ENCODE measurements at regions not wholly inside any gene's neighbourhood (a gene's known extent, or its start where the extent isn't known, plus 50 kb on each side); places are given as distances from the start of the nearest gene placed in this dataset.
A peak's percentile ranks its signal among the peaks of the same experiment; 100 is the strongest.

DNA sequence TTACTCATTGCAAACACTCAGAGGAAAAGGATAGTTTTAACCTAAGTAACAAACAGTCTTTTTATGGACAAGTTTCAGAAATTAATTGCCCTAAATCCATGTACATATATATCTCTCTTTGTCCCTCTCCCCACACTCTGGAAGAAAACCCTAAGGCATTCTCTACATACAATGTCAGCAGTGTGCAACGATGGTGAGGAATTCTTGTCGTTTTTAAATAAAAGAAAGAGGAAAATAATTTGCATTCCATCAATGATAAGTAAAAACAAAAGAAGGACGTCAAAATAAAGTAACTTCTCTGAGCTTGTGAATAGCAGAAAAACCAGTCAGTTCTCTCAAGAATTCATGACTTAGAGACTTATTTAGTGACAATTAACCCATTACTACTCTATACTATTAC is 550.5 kb upstream of the DIPK2B start:
- no peak overlapping the region for H3K4me3 ChIP-seq (ENCODE audit: control insufficient read depth, low read depth, low read length)
- TF ChIP-seq, protein P1, sequence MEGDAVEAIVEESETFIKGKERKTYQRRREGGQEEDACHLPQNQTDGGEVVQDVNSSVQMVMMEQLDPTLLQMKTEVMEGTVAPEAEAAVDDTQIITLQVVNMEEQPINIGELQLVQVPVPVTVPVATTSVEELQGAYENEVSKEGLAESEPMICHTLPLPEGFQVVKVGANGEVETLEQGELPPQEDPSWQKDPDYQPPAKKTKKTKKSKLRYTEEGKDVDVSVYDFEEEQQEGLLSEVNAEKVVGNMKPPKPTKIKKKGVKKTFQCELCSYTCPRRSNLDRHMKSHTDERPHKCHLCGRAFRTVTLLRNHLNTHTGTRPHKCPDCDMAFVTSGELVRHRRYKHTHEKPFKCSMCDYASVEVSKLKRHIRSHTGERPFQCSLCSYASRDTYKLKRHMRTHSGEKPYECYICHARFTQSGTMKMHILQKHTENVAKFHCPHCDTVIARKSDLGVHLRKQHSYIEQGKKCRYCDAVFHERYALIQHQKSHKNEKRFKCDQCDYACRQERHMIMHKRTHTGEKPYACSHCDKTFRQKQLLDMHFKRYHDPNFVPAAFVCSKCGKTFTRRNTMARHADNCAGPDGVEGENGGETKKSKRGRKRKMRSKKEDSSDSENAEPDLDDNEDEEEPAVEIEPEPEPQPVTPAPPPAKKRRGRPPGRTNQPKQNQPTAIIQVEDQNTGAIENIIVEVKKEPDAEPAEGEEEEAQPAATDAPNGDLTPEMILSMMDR (conservative IDR thresholded peaks at IDR 0.05; ENCODE audit: control insufficient read depth, insufficient read depth, low read depth, low read length), result no peak
- peak; percentile 4 for DNase-seq (ENCODE audit: low read depth)

GRCh38 chrX:45750639-45751038 is 550.0 kb upstream of the DIPK2B start:
- DNase-seq (ENCODE audit: low read depth), result peak; percentile 19
- no peak overlapping the region for H3K4me3 ChIP-seq (ENCODE audit: control insufficient read depth, low read depth, low read length)
- TF ChIP-seq, protein P1 (conservative IDR thresholded peaks at IDR 0.05; ENCODE audit: control insufficient read depth, insufficient read depth, low read depth, low read length), result no peak

- DNase-seq (ENCODE audit: low read depth), result peak; percentile 45
- H3K4me3 ChIP-seq (ENCODE audit: control insufficient read depth, low read depth, low read length), result no peak overlapping the region
- TF ChIP-seq, protein P1 (conservative IDR thresholded peaks at IDR 0.05; ENCODE audit: control insufficient read depth, insufficient read depth, low read depth, low read length), result peak; percentile 39
Observed at GRCh38 chrX:45749375-45749774, 548.7 kb upstream of the DIPK2B start.

GRCh38 chrX:45748369-45748774 is 547.7 kb upstream of the DIPK2B start:
- TF ChIP-seq, protein P1 (conservative IDR thresholded peaks at IDR 0.05; ENCODE audit: control insufficient read depth, insufficient read depth, low read depth, low read length), result no peak
- no peak overlapping the region for H3K4me3 ChIP-seq (ENCODE audit: control insufficient read depth, low read depth, low read length)
- DNase-seq (ENCODE audit: low read depth), result peak; percentile 11

DNA sequence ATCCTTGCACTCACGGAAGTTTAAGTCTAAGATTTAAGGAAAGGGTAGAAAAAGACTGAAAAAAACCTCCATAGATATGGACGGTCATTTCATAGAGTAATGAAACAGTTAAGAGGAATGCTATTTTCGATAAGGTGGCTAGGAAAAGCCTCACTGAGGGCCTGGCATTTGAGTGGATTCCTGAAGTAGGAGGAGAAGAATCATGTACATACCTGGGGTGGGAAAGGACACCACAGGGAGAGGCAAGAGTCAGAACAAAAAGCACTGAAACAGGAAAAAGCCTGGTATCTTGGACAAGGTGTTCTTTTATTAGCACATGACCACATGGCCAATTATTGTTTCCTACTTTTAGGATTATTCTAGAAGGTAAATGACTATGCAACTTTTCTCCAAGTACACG is 547.2 kb upstream of the DIPK2B start:
- TF ChIP-seq, protein P1 (conservative IDR thresholded peaks at IDR 0.05; ENCODE audit: control insufficient read depth, insufficient read depth, low read depth, low read length), result no peak
- no peak for DNase-seq (ENCODE audit: low read depth)
- no peak overlapping the region for H3K4me3 ChIP-seq (ENCODE audit: control insufficient read depth, low read depth, low read length)

DNA sequence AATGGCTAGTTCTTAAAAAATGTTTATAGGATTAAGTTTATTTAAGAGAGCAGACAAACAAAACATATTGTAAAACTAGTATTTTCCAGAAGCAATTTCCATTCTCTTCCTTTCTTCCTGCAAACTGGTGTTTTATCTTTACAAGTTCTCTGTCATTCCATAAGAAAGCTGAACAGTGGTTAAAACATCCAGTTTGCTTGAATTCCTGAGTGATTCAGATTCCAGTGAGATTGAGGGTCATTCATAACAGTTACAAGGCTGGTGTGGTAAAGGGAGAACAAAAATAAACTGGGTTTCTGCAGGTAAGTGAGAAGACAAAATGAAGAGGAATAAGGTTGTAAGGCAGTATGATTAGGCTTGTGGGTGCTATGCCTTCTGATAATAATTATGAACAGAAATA is 544.8 kb upstream of the DIPK2B start:
- TF ChIP-seq, protein P1 (conservative IDR thresholded peaks at IDR 0.05; ENCODE audit: control insufficient read depth, insufficient read depth, low read depth, low read length), result no peak
- H3K4me3 ChIP-seq (ENCODE audit: control insufficient read depth, low read depth, low read length), result no peak overlapping the region
- peak; percentile 16 for DNase-seq (ENCODE audit: low read depth)
